PC-3 (cell line): ENCODE measurements at regions not wholly inside any gene's neighbourhood (a gene's known extent, or its start where the extent isn't known, plus 50 kb on each side); places are given as distances from the start of the nearest gene placed in this dataset.

Source experiments
- ATAC-seq: fragments of 200-7000 bp; cut with Tn5 transposase; 2 replicates; pipeline ENCODE4 v1.9.1; 2020; ENCODE audit warnings: mild to moderate bottlenecking, moderate library complexity
- BruUV-seq: library from RNA; stranded (reverse); fragments of 400-500 nt; replicated peaks from 2 replicates; lab custom pipeline; 2021; lab: Mats Ljungman, UMichigan
- CTCF ChIA-PET: fragments of 300-600 bp; sonication (Branson Sonifier 250); formaldehyde crosslinking; loops from one replicate; lab custom pipeline; 2022; ENCODE audit warnings: antibody characterized with exemption; lab: Charles Lee
- POLR2A ChIA-PET: fragments of 300-600 bp; sonication (Branson Sonifier 250); formaldehyde crosslinking; loops from one replicate; lab custom pipeline; 2022; ENCODE audit warnings: antibody characterized with exemption; ENCODE audit not compliant: unreplicated experiment; lab: Charles Lee
- DNase-seq: peaks from one replicate; pipeline ENCODE4 v3.0.0-alpha.2; 2015
- H2AFZ ChIP-seq: fragments of 300-600 bp; sonication (generic); 2 replicates; pipeline ENCODE4 v1.6.0; 2016; ENCODE audit warnings: antibody characterized with exemption, low read length
- H3F3A ChIP-seq: fragments of 300-600 bp; sonication (generic); one replicate; pipeline ENCODE4 v1.6.0; 2017; ENCODE audit warnings: antibody characterized with exemption, low read length, control low read depth, mild to moderate bottlenecking; ENCODE audit not compliant: unreplicated experiment
- H3K27ac ChIP-seq: fragments of 300-600 bp; sonication (generic); 2 replicates; pipeline ENCODE4 v1.5.1; 2016; ENCODE audit warnings: mild to moderate bottlenecking, low read length
- H3K27me3 ChIP-seq: fragments of 300-600 bp; sonication (generic); 2 replicates; pipeline ENCODE4 v1.6.1; 2016; ENCODE audit warnings: low read length, mixed read lengths
- H3K36me3 ChIP-seq: fragments of 300-600 bp; sonication (generic); 2 replicates; pipeline ENCODE4 v1.6.1; 2016; ENCODE audit warnings: low read depth, mixed run types, low read length, mixed read lengths
- H3K4me1 ChIP-seq: fragments of 300-600 bp; sonication (generic); 2 replicates; pipeline ENCODE4 v1.5.1; 2016; ENCODE audit warnings: low read length; ENCODE audit not compliant: insufficient read depth
- H3K4me2 ChIP-seq: fragments of 300-600 bp; sonication (generic); 2 replicates; pipeline ENCODE4 v1.6.0; 2016; ENCODE audit warnings: low read length
- H3K4me3 ChIP-seq: fragments of 300-600 bp; sonication (generic); 2 replicates; pipeline ENCODE4 v1.5.1; 2016; ENCODE audit warnings: mild to moderate bottlenecking, low read length, mixed read lengths
- H3K79me2 ChIP-seq: fragments of 300-600 bp; sonication (generic); 2 replicates; pipeline ENCODE4 v1.6.1; 2017; ENCODE audit warnings: low read length, mixed read lengths
- H3K9ac ChIP-seq: fragments of 300-600 bp; sonication (generic); 2 replicates; pipeline ENCODE4 v1.6.0; 2016; ENCODE audit warnings: mild to moderate bottlenecking, low read length
- H3K9me2 ChIP-seq: fragments of 300-600 bp; sonication (generic); replicated peaks from 2 replicates; pipeline ENCODE4 v1.6.1; 2016; ENCODE audit warnings: mixed run types, low read length, mixed read lengths
- H3K9me3 ChIP-seq: fragments of 300-600 bp; sonication (generic); 2 replicates; pipeline ENCODE4 v1.6.1; 2016; ENCODE audit warnings: low read length, mixed read lengths
- H4K20me1 ChIP-seq: fragments of 300-600 bp; sonication (generic); 2 replicates; pipeline ENCODE4 v1.6.1; 2016; ENCODE audit warnings: low read length, mixed read lengths
- CTCF ChIP-seq: fragments of 300-600 bp; sonication (generic); conservative IDR thresholded peaks from 2 replicates; pipeline ENCODE4 v1.5.1; 2017; ENCODE audit warnings: antibody characterized with exemption, low read depth, mild to moderate bottlenecking, low read length
- EZH2 ChIP-seq: fragments of 300-600 bp; sonication (generic); IDR thresholded peaks from one replicate; pipeline ENCODE4 v1.6.1; 2017; ENCODE audit warnings: antibody characterized with exemption, mild to moderate bottlenecking, low read length; ENCODE audit not compliant: unreplicated experiment
- EZH2phosphoT487 ChIP-seq: fragments of 300-600 bp; sonication (generic); IDR thresholded peaks from 2 replicates; pipeline ENCODE4 v1.6.1; 2018; ENCODE audit warnings: mild to moderate bottlenecking, antibody characterized with exemption, low read length, borderline replicate concordance
- intact Hi-C: fragments of 100-400 bp; cut with micrococcal nuclease; formaldehyde crosslinking; loops from 2 replicates; pipeline ENCODE4 v1.9.0; 2023

GRCh38 chr16:52251495-52251894, 295.4 kb downstream of the TOX3 start:
- DNase-seq (no peak), ATAC-seq (no peak)
- no peaks in the 10 kb centered on the region for H3K9me2 ChIP-seq
- no peak overlapping the region for H3K4me3 ChIP-seq
- no peaks in the 10 kb centered on the region for H3K27me3 ChIP-seq
- no peaks in the 10 kb centered on the region for H3F3A ChIP-seq
- no peaks in the 10 kb centered on the region for H4K20me1 ChIP-seq
- no peaks in the 10 kb centered on the region for H3K9me3 ChIP-seq
- intact Hi-C loops, result no loop called here
- TF ChIP-seq CTCF, result no peak
- POLR2A ChIA-PET, result no interaction called here
- no peaks in the 10 kb centered on the region for H3K4me1 ChIP-seq
- H3K4me2 ChIP-seq, result no peak overlapping the region
- CTCF ChIA-PET, result no interaction called here
- H3K36me3 ChIP-seq, result no peaks in the 10 kb centered on the region
- no peak overlapping the region for H3K27ac ChIP-seq
- H2AFZ ChIP-seq, result no peak overlapping the region
- H3K79me2 ChIP-seq, result no peaks in the 10 kb centered on the region
- no TSS peak for BruUV-seq
- H3K9ac ChIP-seq, result no peak overlapping the region

GRCh38 chr16:52247737-52248136, 299.2 kb downstream of the TOX3 start:
- no peaks in the 10 kb centered on the region for H3K9me3 ChIP-seq
- BruUV-seq, result no TSS peak
- no peaks in the 10 kb centered on the region for H3K4me1 ChIP-seq
- H3K79me2 ChIP-seq, result no peaks in the 10 kb centered on the region
- no peak overlapping the region for H3K27ac ChIP-seq
- no peaks in the 10 kb centered on the region for H3F3A ChIP-seq
- H3K9me2 ChIP-seq, result no peaks in the 10 kb centered on the region
- H3K27me3 ChIP-seq, result no peaks in the 10 kb centered on the region
- ChIA-PET POLR2A (no interaction called here), CTCF (no interaction called here)
- ATAC-seq (no peak), DNase-seq (no peak)
- no peak for TF ChIP-seq EZH2phosphoT487
- TF ChIP-seq CTCF, result no peak
- TF ChIP-seq EZH2, result no peak
- H3K4me2 ChIP-seq, result no peak overlapping the region
- no peaks in the 10 kb centered on the region for H4K20me1 ChIP-seq
- H3K4me3 ChIP-seq, result no peak overlapping the region
- H3K36me3 ChIP-seq, result no peaks in the 10 kb centered on the region
- H2AFZ ChIP-seq, result no peak overlapping the region
- no peak overlapping the region for H3K9ac ChIP-seq
- intact Hi-C loops, result no loop called here

GRCh38 chr16:52238710-52239109, 308.2 kb downstream of the TOX3 start:
- intact Hi-C loops, result no loop called here
- no peaks in the 10 kb centered on the region for H3K79me2 ChIP-seq
- TF ChIP-seq EZH2phosphoT487 (no peak), EZH2 (no peak), CTCF (no peak)
- ChIA-PET POLR2A (no interaction called here), CTCF (no interaction called here)
- H3K4me2 ChIP-seq, result no peak overlapping the region
- no peak overlapping the region for H2AFZ ChIP-seq
- H3K4me3 ChIP-seq, result no peak overlapping the region
- DNase-seq, result no peak
- H3K9ac ChIP-seq, result no peak overlapping the region
- no peak for ATAC-seq
- H3K27ac ChIP-seq, result no peak overlapping the region
- no peaks in the 10 kb centered on the region for H4K20me1 ChIP-seq
- H3K4me1 ChIP-seq, result no peaks in the 10 kb centered on the region
- no peaks in the 10 kb centered on the region for H3F3A ChIP-seq
- BruUV-seq, result no TSS peak
- no peaks in the 10 kb centered on the region for H3K9me3 ChIP-seq
- no peaks in the 10 kb centered on the region for H3K36me3 ChIP-seq
- H3K27me3 ChIP-seq, result no peaks in the 10 kb centered on the region
- no peaks in the 10 kb centered on the region for H3K9me2 ChIP-seq
